Hematopoietic multipotent progenitor cell treated with erythropoietin and hydrocortisone succinate and interleukin-3 and kit ligand, for 8 days (in vitro differentiated cells): ENCODE measurements at regions not wholly inside any gene's neighbourhood (a gene's known extent, or its start where the extent isn't known, plus 50 kb on each side); places are given as distances from the start of the nearest gene placed in this dataset.
"Not testable (repeated sequence)": the region's sequence is repeated elsewhere in the genome, so short reads cannot be mapped to it uniquely, and the experiment has no call there.

Source experiments
- DNase-seq: peaks from one replicate; pipeline ENCODE4 v3.0.0-alpha.2; 2015

GRCh38 chr1:88530246-88530645 is 153.8 kb upstream of the PKN2 start:
- DNase-seq = no peak

GRCh38 chr1:88537787-88538186 is 146.3 kb upstream of the PKN2 start:
- no peak for DNase-seq

DNA sequence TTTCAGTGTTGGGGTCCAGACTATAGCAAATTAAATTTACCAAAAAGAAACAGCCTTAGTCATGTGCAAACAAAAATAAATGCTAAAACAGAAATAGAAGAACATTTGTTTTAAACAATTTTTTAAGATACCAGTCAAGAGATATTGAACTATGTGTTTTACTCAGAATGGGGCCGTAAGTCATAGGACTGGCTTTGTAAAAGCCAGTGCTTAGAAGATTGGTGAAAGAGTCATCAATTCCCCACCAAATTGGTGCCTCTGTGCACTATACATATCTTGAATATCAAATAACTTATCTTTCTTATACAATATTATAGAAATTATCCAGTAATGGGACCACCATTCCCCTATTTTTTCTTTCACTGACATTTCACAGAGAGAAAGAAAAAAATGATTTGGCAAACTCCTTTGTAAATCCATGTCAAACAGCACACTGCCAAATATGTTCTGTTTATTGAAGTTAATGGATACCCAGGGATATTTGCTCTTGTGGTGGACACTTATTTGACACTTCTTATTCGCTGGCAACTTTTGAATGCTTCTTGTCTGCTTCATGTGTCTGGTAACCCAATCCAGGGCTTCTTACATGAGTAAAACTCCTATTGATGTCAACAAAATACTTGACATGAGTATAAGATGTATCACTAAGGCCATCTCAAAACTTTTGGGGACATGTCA is 145.7 kb upstream of the PKN2 start:
- DNase-seq = no peak

DNA sequence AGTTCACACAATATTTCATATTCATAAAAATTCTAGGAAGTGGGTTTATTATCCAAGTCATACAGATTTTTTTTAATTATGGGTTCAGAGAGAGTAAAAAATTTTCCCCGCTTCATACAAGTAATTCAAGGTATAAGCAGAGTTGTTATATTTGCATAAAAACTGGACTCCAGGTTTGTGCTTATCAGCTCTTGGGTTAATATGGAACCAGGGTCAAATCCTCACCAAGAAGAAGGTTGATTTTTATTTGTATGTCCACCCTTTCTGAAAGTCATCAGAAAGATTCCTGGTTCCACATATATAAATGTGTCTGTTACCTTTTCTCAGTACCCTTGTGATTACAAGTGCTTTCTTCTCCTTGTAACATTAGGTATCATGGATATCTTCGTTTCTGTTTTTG is 143.8 kb upstream of the PKN2 start:
- DNase-seq = no peak

DNA sequence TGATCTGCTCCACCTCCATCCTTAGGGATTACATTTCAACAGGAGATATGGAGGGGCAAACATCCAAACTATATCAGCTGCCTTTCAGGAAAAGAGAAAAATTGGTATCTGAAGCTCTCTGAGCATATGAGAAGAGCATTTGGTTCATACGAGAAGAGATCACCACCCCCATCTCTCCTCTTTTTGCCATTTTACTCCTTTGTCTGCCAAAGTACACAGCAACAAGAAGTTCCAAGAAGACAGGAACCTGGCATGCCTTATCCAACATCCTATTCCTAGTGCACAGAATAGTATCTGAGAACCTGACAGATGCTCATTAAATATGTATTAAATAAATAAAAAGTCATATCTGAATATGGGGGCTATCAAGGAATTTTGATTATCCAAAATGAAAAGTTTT is 142.5 kb upstream of the PKN2 start:
- DNase-seq = no peak

DNA sequence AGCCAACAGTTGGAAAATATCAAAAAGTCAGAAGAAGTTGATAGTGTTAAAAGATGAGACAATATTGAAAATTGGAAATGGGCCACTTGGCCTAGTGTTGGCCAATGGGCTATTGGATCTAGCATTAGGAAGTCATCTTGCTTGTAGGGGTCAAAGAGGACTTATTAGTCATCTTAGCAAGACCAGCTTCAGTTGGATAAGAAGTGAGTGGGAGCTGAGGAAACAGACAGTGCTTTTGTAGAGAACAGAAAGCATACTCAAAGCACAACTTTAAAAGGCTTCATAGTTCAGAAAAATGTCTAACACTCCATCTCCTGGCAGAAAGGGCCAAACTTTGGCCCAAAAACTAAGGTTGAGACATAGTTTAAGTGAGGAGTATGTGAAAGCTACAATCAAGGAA is 139.9 kb upstream of the PKN2 start:
- DNase-seq = no peak

DNA sequence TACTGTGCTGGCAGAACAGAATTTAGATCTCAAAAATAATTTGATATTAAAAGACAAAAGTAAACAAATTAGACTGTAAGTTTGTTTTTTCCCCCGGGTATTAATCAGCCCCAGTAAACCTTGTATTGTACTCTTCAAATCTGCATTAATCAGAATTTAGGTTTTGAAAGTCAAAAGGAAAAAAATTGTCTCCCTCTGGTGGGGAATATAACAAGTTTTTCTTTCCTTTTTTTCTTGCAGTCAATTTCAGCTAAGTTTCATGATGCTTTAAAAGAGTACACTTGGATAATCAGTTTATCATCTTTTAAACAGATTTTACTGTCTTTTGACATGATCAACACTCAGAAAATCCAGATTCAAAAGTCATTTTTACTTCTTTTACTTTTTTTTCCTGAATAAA is 134.5 kb upstream of the PKN2 start:
- DNase-seq = no peak

DNA sequence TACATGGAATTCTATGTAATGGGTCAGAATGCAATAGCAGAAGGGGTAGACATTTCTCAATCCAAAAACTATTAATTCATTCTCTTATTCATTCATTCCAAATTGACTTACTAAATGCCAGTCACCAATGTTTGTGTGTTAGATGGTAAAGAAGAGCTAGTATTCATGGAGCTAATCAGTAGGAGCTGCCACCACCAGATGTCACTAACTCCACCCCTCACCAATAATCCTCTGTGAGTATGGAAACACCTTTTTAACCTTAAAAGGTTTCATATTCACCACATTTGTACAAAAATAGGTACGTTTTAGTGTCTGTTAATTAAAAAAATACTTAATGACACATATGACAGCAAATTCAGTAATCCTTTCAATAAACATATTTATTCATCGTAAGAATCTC is 131.8 kb upstream of the PKN2 start:
- DNase-seq = no peak

DNA sequence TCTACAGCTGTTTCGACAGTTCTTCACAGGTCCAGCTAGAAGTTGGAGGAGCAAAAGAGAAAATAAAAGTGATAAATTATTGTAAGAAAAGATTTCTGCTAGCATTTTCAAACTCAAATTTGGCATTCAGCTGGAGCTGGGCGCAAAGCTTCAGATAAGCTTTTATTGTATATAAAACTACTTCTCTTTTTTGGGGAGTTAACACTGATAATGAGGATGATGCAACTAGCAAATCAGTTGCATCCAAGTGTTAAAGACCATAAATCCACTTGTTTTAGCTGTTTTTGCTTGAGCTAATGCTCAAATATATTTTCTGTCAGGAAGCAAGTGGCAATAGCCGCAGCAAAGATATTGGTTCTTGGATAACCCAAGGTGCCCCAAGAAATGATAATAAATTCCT is 127.1 kb upstream of the PKN2 start:
- no peak for DNase-seq

DNA sequence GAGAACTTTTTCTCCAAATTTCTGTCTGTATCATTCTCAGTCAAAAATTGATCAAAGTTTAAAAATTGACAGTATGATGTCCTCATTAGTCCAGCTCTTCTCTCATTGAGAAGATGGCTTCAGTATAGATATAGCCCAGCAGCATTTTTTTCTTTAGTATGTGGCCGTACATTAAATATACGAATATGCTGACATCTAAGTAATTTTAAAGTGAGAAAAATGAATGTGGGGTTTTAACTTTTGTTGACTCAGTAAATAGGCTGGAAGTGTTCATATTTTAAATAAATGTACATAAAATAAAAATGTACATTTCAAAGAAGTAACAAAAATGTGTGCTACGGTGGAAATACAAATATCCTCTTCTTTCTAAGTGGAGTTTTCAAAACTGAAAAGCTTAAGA is 123.5 kb upstream of the PKN2 start:
- DNase-seq = no peak

- no peak for DNase-seq
Observed at GRCh38 chr1:88562991-88563390, 121.1 kb upstream of the PKN2 start.

DNA sequence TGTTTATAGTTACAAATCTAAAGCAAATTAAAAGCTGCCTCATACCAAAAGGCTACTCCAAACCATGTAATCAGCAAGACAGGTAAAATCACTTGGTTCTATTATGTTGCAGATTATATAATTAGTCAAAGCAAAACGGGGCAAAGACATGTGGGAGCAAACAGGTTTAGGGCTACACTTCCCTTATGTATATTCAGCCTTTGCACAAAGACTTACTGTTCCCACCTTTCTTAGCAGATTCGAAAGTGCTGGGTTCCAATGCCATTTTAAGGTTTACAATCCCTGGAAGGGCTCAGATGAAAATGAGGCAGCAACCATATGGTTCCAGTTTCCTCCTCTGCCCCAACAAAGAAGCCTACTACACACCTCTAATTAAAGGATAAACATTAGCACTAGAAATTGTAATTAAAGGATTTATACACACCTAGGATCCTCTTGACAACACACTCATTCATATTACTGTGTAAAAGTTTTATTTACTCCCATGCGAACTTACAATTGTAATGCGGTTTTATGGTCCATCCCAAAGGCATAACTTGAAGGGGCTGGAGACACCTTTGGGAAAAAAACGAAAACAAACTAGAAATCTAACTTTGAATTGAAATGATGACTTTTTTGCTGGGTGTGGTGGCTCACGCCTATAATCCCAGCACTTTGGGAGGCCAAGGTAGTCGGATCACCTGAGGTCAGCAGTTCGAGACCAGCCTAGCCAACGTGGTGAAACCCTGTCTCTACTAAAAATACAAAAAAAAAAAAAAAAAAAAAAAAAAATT is 117.3 kb upstream of the PKN2 start:
- DNase-seq = no peak

GRCh38 chr1:88571506-88571905 is 112.6 kb upstream of the PKN2 start:
- DNase-seq = no peak

GRCh38 chr1:88579598-88579997 is 104.5 kb upstream of the PKN2 start:
- DNase-seq = no peak

DNA sequence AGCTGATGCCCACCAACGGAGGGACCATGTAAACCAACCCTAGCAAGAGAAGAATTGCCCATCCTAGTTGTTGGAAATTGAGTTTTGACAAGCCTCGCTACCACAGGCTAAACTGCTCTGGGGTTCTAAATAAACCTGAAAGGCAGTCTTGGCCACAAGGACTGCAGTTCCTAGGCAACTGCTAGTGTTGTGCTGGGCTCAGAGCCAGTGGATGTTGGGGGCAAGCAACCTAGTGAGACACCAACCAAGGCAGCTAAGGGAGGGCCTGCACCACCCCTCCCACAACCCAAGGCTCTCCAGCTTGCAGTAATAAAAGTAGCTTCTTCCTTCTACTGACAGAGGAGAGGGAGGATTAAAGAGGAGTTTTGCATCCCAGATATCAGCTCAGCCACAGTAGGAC is 102.4 kb upstream of the PKN2 start:
- no peak for DNase-seq

DNA sequence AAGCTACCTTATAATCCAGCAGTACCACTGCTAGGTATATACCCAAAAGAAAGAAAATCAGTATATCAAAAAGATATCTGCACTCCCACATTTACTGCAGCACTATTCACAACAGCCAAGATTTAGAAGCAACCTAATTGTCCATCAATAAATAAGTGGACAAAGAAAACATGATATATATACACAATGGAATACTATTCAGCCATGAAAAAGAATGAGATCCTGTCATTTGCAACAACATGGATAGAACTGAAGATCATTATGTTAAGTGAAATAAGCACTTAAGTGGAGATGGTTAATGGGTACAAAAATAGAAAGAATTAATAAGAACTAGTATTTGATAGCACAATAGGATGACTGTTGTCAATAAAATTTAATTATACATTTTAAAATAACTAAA is 90.7 kb upstream of the PKN2 start:
- DNase-seq = no peak

- DNase-seq = peak; percentile 44
Observed at GRCh38 chr1:88595355-88596002, 88.6 kb upstream of the PKN2 start.

GRCh38 chr1:88597973-88598372 is 86.1 kb upstream of the PKN2 start:
- not testable (repeated sequence) for DNase-seq

- peak; percentile 49 for DNase-seq
Observed at GRCh38 chr1:88608139-88608943, 75.7 kb upstream of the PKN2 start.

- no peak for DNase-seq
Observed at GRCh38 chr1:88609051-88609450, 75.0 kb upstream of the PKN2 start.

GRCh38 chr1:88610687-88611086 is 73.4 kb upstream of the PKN2 start:
- DNase-seq = no peak

DNA sequence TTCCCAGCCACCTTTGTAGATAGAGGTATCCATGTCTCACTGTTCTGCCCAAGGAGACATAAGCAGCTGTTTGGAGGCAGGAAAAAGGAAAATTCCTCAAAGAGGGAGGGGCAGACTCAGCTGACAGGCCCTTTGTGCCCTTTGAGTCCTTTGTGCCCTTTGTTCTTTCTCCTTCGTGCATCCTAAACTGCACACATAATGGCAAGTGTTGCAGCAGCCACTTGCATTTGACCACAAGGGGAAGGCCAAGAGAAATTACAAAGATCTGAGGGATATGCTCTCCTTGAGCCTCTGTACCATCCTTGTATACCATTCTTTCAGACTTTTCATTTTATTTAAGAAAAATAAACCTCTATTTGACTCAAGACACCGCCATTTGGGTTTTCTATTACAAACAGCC is 71.8 kb upstream of the PKN2 start:
- DNase-seq = no peak

DNA sequence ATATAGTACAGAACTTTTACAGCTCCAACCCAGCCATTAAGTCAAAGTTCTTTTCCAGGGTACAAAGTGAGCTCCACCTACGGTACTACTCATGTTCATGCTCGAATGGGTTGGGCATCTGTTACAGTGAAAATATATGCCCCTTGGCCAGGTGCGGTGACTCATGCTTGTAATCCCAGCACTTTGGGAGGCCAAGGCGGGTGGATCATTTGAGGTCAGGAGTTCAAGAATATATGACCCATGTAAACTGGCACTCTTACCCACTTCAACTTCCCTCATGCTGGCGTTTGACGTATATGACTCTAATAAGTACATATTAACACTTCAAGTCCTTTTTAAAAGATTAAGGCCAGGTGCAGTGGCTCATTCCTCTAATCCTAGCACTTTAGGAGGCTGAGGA is 71.3 kb upstream of the PKN2 start:
- no peak for DNase-seq
